Activated naive CD4-positive, alpha-beta T cell treated with anti-CD3 and anti-CD28 coated beads, Interleukin-2, amount 10 ng/mL, durations not matched to agents 7 days and 5 days (primary cell): ENCODE measurements at regions not wholly inside any gene's neighbourhood (a gene's known extent, or its start where the extent isn't known, plus 50 kb on each side); places are given as distances from the start of the nearest gene placed in this dataset.
"Not testable (repeated sequence)": the region's sequence is repeated elsewhere in the genome, so short reads cannot be mapped to it uniquely, and the experiment has no call there.

Experiments used
- CTCF ChIA-PET: fragments of 350-600 bp; sonication (Branson Sonifier 250); formaldehyde crosslinking; loops from one replicate; lab custom pipeline; 2021; ENCODE audit warnings: antibody characterized with exemption; lab: Charles Lee
- DNase-seq: peaks from one replicate; pipeline ENCODE4 v3.0.0-alpha.2; 2020
- H3K27ac Mint-ChIP-seq: one replicate; pipeline ENCODE4 v1.8.0; 2021; ENCODE audit warnings: mild to moderate bottlenecking, moderate library complexity, mixed read lengths
- H3K27me3 Mint-ChIP-seq: one replicate; pipeline ENCODE4 v1.8.0; 2021; ENCODE audit warnings: mild to moderate bottlenecking, mixed read lengths
- H3K36me3 Mint-ChIP-seq: one replicate; pipeline ENCODE4 v1.8.0; 2021; ENCODE audit warnings: mixed read lengths
- H3K4me1 Mint-ChIP-seq: one replicate; pipeline ENCODE4 v1.8.0; 2021; ENCODE audit warnings: mixed read lengths
- H3K4me3 Mint-ChIP-seq: one replicate; pipeline ENCODE4 v1.8.0; 2021; ENCODE audit warnings: mild to moderate bottlenecking, moderate library complexity, mixed read lengths
- H3K9me3 Mint-ChIP-seq: one replicate; pipeline ENCODE4 v1.8.0; 2021; ENCODE audit warnings: mixed read lengths

- no peaks in the 10 kb centered on the region for H3K4me1 Mint-ChIP-seq
- H3K4me3 Mint-ChIP-seq = no peak overlapping the region
- CTCF ChIA-PET = no interaction called here
- no peaks in the 10 kb centered on the region for H3K27me3 Mint-ChIP-seq
- DNase-seq = no peak
- H3K9me3 Mint-ChIP-seq = no peaks in the 10 kb centered on the region
- H3K36me3 Mint-ChIP-seq = no peaks in the 10 kb centered on the region
- no peak overlapping the region for H3K27ac Mint-ChIP-seq
Measured at GRCh38 chr1:188154196-188154595, 1325.4 kb downstream of the PLA2G4A start.

GRCh38 chr1:188154761-188155160 lies 1326.0 kb downstream of the PLA2G4A start:
- H3K9me3 Mint-ChIP-seq = no peaks in the 10 kb centered on the region
- DNase-seq = no peak
- H3K27me3 Mint-ChIP-seq = no peaks in the 10 kb centered on the region
- CTCF ChIA-PET = no interaction called here
- no peaks in the 10 kb centered on the region for H3K36me3 Mint-ChIP-seq
- H3K4me3 Mint-ChIP-seq = no peak overlapping the region
- no peak overlapping the region for H3K27ac Mint-ChIP-seq
- H3K4me1 Mint-ChIP-seq = no peaks in the 10 kb centered on the region

- Mint-ChIP-seq H3K9me3 (no peaks in the 10 kb centered on the region), H3K4me1 (no peaks in the 10 kb centered on the region), H3K27ac (no peak overlapping the region), H3K4me3 (no peak overlapping the region), H3K27me3 (no peaks in the 10 kb centered on the region), H3K36me3 (no peaks in the 10 kb centered on the region)
- CTCF ChIA-PET = no interaction called here
- DNase-seq = no peak
Measured at GRCh38 chr1:188155261-188155660, 1326.5 kb downstream of the PLA2G4A start.

- DNase-seq = no peak
- H3K9me3 Mint-ChIP-seq = peaks cover 2% of the 10 kb centered on the region
- H3K27me3 Mint-ChIP-seq = no peaks in the 10 kb centered on the region
- CTCF ChIA-PET = no interaction called here
- H3K4me3 Mint-ChIP-seq = no peak overlapping the region
- H3K36me3 Mint-ChIP-seq = no peaks in the 10 kb centered on the region
- no peaks in the 10 kb centered on the region for H3K4me1 Mint-ChIP-seq
- H3K27ac Mint-ChIP-seq = no peak overlapping the region
Measured at GRCh38 chr1:188164459-188164858, 1335.7 kb downstream of the PLA2G4A start.

GRCh38 chr1:188166654-188167053 lies 1337.9 kb downstream of the PLA2G4A start:
- Mint-ChIP-seq H3K27me3 (no peaks in the 10 kb centered on the region), H3K4me1 (no peaks in the 10 kb centered on the region), H3K36me3 (no peaks in the 10 kb centered on the region), H3K27ac (no peak overlapping the region), H3K4me3 (no peak overlapping the region), H3K9me3 (peaks cover 2% of the 10 kb centered on the region)
- DNase-seq = no peak
- CTCF ChIA-PET = no interaction called here

- H3K27ac Mint-ChIP-seq = no peak overlapping the region
- no peaks in the 10 kb centered on the region for H3K9me3 Mint-ChIP-seq
- no peak overlapping the region for H3K4me3 Mint-ChIP-seq
- H3K4me1 Mint-ChIP-seq = no peaks in the 10 kb centered on the region
- no peaks in the 10 kb centered on the region for H3K27me3 Mint-ChIP-seq
- DNase-seq = no peak
- H3K36me3 Mint-ChIP-seq = no peaks in the 10 kb centered on the region
- CTCF ChIA-PET = no interaction called here
Measured at GRCh38 chr1:188169971-188170370, 1341.2 kb downstream of the PLA2G4A start.

GRCh38 chr1:188170411-188170810 lies 1341.7 kb downstream of the PLA2G4A start:
- H3K27me3 Mint-ChIP-seq = no peaks in the 10 kb centered on the region
- CTCF ChIA-PET = no interaction called here
- no peaks in the 10 kb centered on the region for H3K36me3 Mint-ChIP-seq
- no peak overlapping the region for H3K27ac Mint-ChIP-seq
- no peak for DNase-seq
- H3K4me3 Mint-ChIP-seq = no peak overlapping the region
- H3K4me1 Mint-ChIP-seq = no peaks in the 10 kb centered on the region
- no peaks in the 10 kb centered on the region for H3K9me3 Mint-ChIP-seq

GRCh38 chr1:188170935-188171334 lies 1342.2 kb downstream of the PLA2G4A start:
- DNase-seq = no peak
- CTCF ChIA-PET = no interaction called here
- H3K9me3 Mint-ChIP-seq = no peaks in the 10 kb centered on the region
- H3K4me3 Mint-ChIP-seq = no peak overlapping the region
- H3K36me3 Mint-ChIP-seq = no peaks in the 10 kb centered on the region
- no peak overlapping the region for H3K27ac Mint-ChIP-seq
- H3K4me1 Mint-ChIP-seq = no peaks in the 10 kb centered on the region
- no peaks in the 10 kb centered on the region for H3K27me3 Mint-ChIP-seq

GRCh38 chr1:188182063-188182462 lies 1353.3 kb downstream of the PLA2G4A start:
- H3K36me3 Mint-ChIP-seq, H3K27ac Mint-ChIP-seq, CTCF ChIA-PET, H3K4me1 Mint-ChIP-seq, DNase-seq, H3K27me3 Mint-ChIP-seq, H3K4me3 Mint-ChIP-seq: not testable (repeated sequence)
- peaks cover 10% of the 10 kb centered on the region for H3K9me3 Mint-ChIP-seq

GRCh38 chr1:188188317-188188716 lies 1359.6 kb downstream of the PLA2G4A start:
- DNase-seq = no peak
- Mint-ChIP-seq H3K36me3 (no peaks in the 10 kb centered on the region), H3K4me1 (no peaks in the 10 kb centered on the region), H3K27ac (no peak overlapping the region), H3K9me3 (peaks cover 7% of the 10 kb centered on the region), H3K27me3 (no peaks in the 10 kb centered on the region), H3K4me3 (no peak overlapping the region)
- CTCF ChIA-PET = no interaction called here

GRCh38 chr1:188194916-188195315 lies 1366.2 kb downstream of the PLA2G4A start:
- Mint-ChIP-seq H3K27ac (no peak overlapping the region), H3K27me3 (no peaks in the 10 kb centered on the region), H3K36me3 (no peaks in the 10 kb centered on the region), H3K4me1 (no peaks in the 10 kb centered on the region), H3K9me3 (no peaks in the 10 kb centered on the region), H3K4me3 (no peak overlapping the region)
- DNase-seq = no peak
- CTCF ChIA-PET = no interaction called here

- Mint-ChIP-seq H3K4me1 (no peaks in the 10 kb centered on the region), H3K4me3 (no peak overlapping the region), H3K9me3 (peaks cover 2% of the 10 kb centered on the region), H3K27ac (no peak overlapping the region), H3K27me3 (no peaks in the 10 kb centered on the region), H3K36me3 (no peaks in the 10 kb centered on the region)
- CTCF ChIA-PET = no interaction called here
- DNase-seq = no peak
Measured at GRCh38 chr1:188218289-188218688, 1389.5 kb downstream of the PLA2G4A start.

GRCh38 chr1:188220051-188220450 lies 1391.3 kb downstream of the PLA2G4A start:
- DNase-seq = no peak
- CTCF ChIA-PET = no interaction called here
- Mint-ChIP-seq H3K4me3 (no peak overlapping the region), H3K36me3 (no peaks in the 10 kb centered on the region), H3K9me3 (peaks cover 6% of the 10 kb centered on the region), H3K27ac (no peak overlapping the region), H3K4me1 (no peaks in the 10 kb centered on the region), H3K27me3 (no peaks in the 10 kb centered on the region)

GRCh38 chr1:188224263-188224662 lies 1395.5 kb downstream of the PLA2G4A start:
- H3K27me3 Mint-ChIP-seq = no peaks in the 10 kb centered on the region

GRCh38 chr1:188225975-188226374 lies 1397.2 kb downstream of the PLA2G4A start:
- no peaks in the 10 kb centered on the region for H3K27me3 Mint-ChIP-seq
- H3K9me3 Mint-ChIP-seq = peaks cover 11% of the 10 kb centered on the region
- no peak overlapping the region for H3K4me3 Mint-ChIP-seq
- H3K36me3 Mint-ChIP-seq = no peaks in the 10 kb centered on the region
- no peaks in the 10 kb centered on the region for H3K4me1 Mint-ChIP-seq
- H3K27ac Mint-ChIP-seq = no peak overlapping the region
- CTCF ChIA-PET = no interaction called here
- DNase-seq = no peak

More at GRCh38 chr1:188224263-188224662, 1395.5 kb downstream of the PLA2G4A start:
- no peaks in the 10 kb centered on the region for H3K36me3 Mint-ChIP-seq
- no peaks in the 10 kb centered on the region for H3K4me1 Mint-ChIP-seq
- CTCF ChIA-PET = no interaction called here
- H3K27ac Mint-ChIP-seq = no peak overlapping the region
- H3K9me3 Mint-ChIP-seq = peaks cover 11% of the 10 kb centered on the region
- no peak overlapping the region for H3K4me3 Mint-ChIP-seq
- DNase-seq = no peak

GRCh38 chr1:188228623-188229022 lies 1399.9 kb downstream of the PLA2G4A start:
- no peak overlapping the region for H3K27ac Mint-ChIP-seq
- peaks cover 13% of the 10 kb centered on the region for H3K9me3 Mint-ChIP-seq
- CTCF ChIA-PET = no interaction called here
- H3K4me3 Mint-ChIP-seq = no peak overlapping the region
- H3K4me1 Mint-ChIP-seq = no peaks in the 10 kb centered on the region
- no peaks in the 10 kb centered on the region for H3K27me3 Mint-ChIP-seq
- DNase-seq = no peak
- no peaks in the 10 kb centered on the region for H3K36me3 Mint-ChIP-seq
